ENCODE measurements at regions not wholly inside any gene's neighbourhood (a gene's known extent, or its start where the extent isn't known, plus 50 kb on each side); places are given as distances from the start of the nearest gene placed in this dataset.
"Not testable (repeated sequence)": the region's sequence is repeated elsewhere in the genome, so short reads cannot be mapped to it uniquely, and the experiment has no call there.

GRCh38 chr7:4575254-4575653 lies 106.8 kb upstream of the FOXK1 start:
- no peak for DNase-seq
- Histone ChIP-seq H3K27me3 (no peaks in the 10 kb centered on the region), H3K4me3 (ENCODE audit: low read depth, low read length) (no peak overlapping the region), H3K36me3 (no peaks in the 10 kb centered on the region), H3K9me3 (no peaks in the 10 kb centered on the region; the same call in 1 of the 2 replicates), H3K4me1 (no peaks in the 10 kb centered on the region)
- TF ChIP-seq CTCF (IDR thresholded peaks at IDR 0.05; ENCODE audit: low read depth, low read length), result no peak

GRCh38 chr7:4602905-4603842 lies 78.9 kb upstream of the FOXK1 start:
- H3K36me3 ChIP-seq, result no peaks in the 10 kb centered on the region
- TF ChIP-seq CTCF (IDR thresholded peaks at IDR 0.05; ENCODE audit: low read depth, low read length), result no peak
- no peaks in the 10 kb centered on the region for H3K27me3 ChIP-seq
- no peak overlapping the region for H3K4me3 ChIP-seq (ENCODE audit: low read depth, low read length)
- H3K4me1 ChIP-seq, result no peaks in the 10 kb centered on the region
- DNase-seq, result no peak
- H3K9me3 ChIP-seq, result no peaks in the 10 kb centered on the region

- H3K27me3 ChIP-seq, result no peaks in the 10 kb centered on the region
- H3K4me1 ChIP-seq, result no peaks in the 10 kb centered on the region
- H3K9me3 ChIP-seq, result no peaks in the 10 kb centered on the region
- H3K4me3 ChIP-seq (ENCODE audit: low read depth, low read length), result no peak overlapping the region
- no peaks in the 10 kb centered on the region for H3K36me3 ChIP-seq
- no peak for DNase-seq
- no peak for TF ChIP-seq CTCF (IDR thresholded peaks at IDR 0.05; ENCODE audit: low read depth, low read length)
These were observed 78.3 kb upstream of the FOXK1 start for GRCh38 chr7:4603843-4604231.

- no peak for DNase-seq
- no peaks in the 10 kb centered on the region for H3K4me1 ChIP-seq
- H3K36me3 ChIP-seq, result no peaks in the 10 kb centered on the region
- H3K27me3 ChIP-seq, result no peaks in the 10 kb centered on the region
- no peak overlapping the region for H3K4me3 ChIP-seq (ENCODE audit: low read depth, low read length)
- H3K9me3 ChIP-seq, result no peaks in the 10 kb centered on the region
- TF ChIP-seq CTCF (IDR thresholded peaks at IDR 0.05; ENCODE audit: low read depth, low read length), result no peak
These were observed 77.6 kb upstream of the FOXK1 start for GRCh38 chr7:4604456-4604940.

- no peak for TF ChIP-seq CTCF (IDR thresholded peaks at IDR 0.05; ENCODE audit: low read depth, low read length)
- H3K9me3 ChIP-seq, result no peaks in the 10 kb centered on the region
- H3K27me3 ChIP-seq, result no peaks in the 10 kb centered on the region
- H3K4me1 ChIP-seq, result no peaks in the 10 kb centered on the region
- DNase-seq, result no peak
- no peak overlapping the region for H3K4me3 ChIP-seq (ENCODE audit: low read depth, low read length)
- no peaks in the 10 kb centered on the region for H3K36me3 ChIP-seq
These were observed 75.3 kb upstream of the FOXK1 start for GRCh38 chr7:4606797-4607196.

- no peak for DNase-seq
- no peak for TF ChIP-seq CTCF (IDR thresholded peaks at IDR 0.05; ENCODE audit: low read depth, low read length)
- H3K36me3 ChIP-seq, result no peaks in the 10 kb centered on the region
- no peaks in the 10 kb centered on the region for H3K4me1 ChIP-seq
- no peaks in the 10 kb centered on the region for H3K9me3 ChIP-seq
- H3K4me3 ChIP-seq (ENCODE audit: low read depth, low read length), result no peak overlapping the region
- H3K27me3 ChIP-seq, result no peaks in the 10 kb centered on the region
These were observed 74.8 kb upstream of the FOXK1 start for GRCh38 chr7:4607311-4607729.

GRCh38 chr7:4609576-4609975 lies 72.5 kb upstream of the FOXK1 start:
- not testable (repeated sequence) for DNase-seq; H3K4me3 ChIP-seq (ENCODE audit: low read depth, low read length); H3K9me3 ChIP-seq; H3K4me1 ChIP-seq; H3K36me3 ChIP-seq; H3K27me3 ChIP-seq

Data from BE2C (cell line).